Upper lobe of right lung (tissue), 1 donor: ENCODE measurements at regions not wholly inside any gene's neighbourhood (a gene's known extent, or its start where the extent isn't known, plus 50 kb on each side); places are given as distances from the start of the nearest gene placed in this dataset.
A peak's percentile ranks its signal among the peaks of the same experiment; 100 is the strongest.

Source experiments
- ATAC-seq: fragments of 200-7000 bp; cut with Tn5 transposase; one replicate; pipeline ENCODE4 v1.9.1; 2020; ENCODE audit warnings: mild to moderate bottlenecking, moderate library complexity
- DNase-seq: peaks from one replicate; pipeline ENCODE4 v3.0.0-alpha.2; 2020
- H3K27ac ChIP-seq: fragments of 200-600 bp; one replicate; pipeline ENCODE4 v1.8.0; 2022
- H3K27me3 ChIP-seq: fragments of 200-600 bp; one replicate; pipeline ENCODE4 v1.8.0; 2022; ENCODE audit warnings: mild to moderate bottlenecking
- H3K36me3 ChIP-seq: fragments of 200-600 bp; one replicate; pipeline ENCODE4 v1.8.0; 2022
- H3K4me1 ChIP-seq: fragments of 200-600 bp; one replicate; pipeline ENCODE4 v1.8.0; 2022
- H3K4me3 ChIP-seq: fragments of 200-600 bp; one replicate; pipeline ENCODE4 v1.8.0; 2022; ENCODE audit warnings: mild to moderate bottlenecking
- H3K9me3 ChIP-seq: fragments of 200-600 bp; one replicate; pipeline ENCODE4 v1.8.0; 2022
- CTCF ChIP-seq: fragments of 200-600 bp; IDR thresholded peaks from one replicate; pipeline ENCODE4 v1.8.0; 2022; ENCODE audit warnings: antibody characterized with exemption
- intact Hi-C: fragments of 100-400 bp; cut with DNase I; formaldehyde crosslinking; loops from one replicate; pipeline ENCODE4 v1.11.0; 2022
- donor health status: DM: no; HTN: yes; CAD: no; lungs with severe emphysema.

- H3K4me3 ChIP-seq, result no peak overlapping the region
- no peaks in the 10 kb centered on the region for H3K36me3 ChIP-seq
- no peak overlapping the region for H3K27ac ChIP-seq
- ATAC-seq, result no peak
- no peaks in the 10 kb centered on the region for H3K9me3 ChIP-seq
- TF ChIP-seq CTCF, result no peak
- H3K4me1 ChIP-seq, result no peaks in the 10 kb centered on the region
- H3K27me3 ChIP-seq, result no peaks in the 10 kb centered on the region
- DNase-seq, result no peak
- intact Hi-C loops, result no loop called here
Observed at GRCh38 chr20:40268321-40269075, 420.5 kb downstream of the MAFB start.

GRCh38 chr20:40265825-40266533 is 423.1 kb downstream of the MAFB start:
- intact Hi-C loops, result no loop called here
- ATAC-seq (peak; percentile 79), DNase-seq (no peak)
- Histone ChIP-seq H3K27me3 (no peaks in the 10 kb centered on the region), H3K4me1 (no peaks in the 10 kb centered on the region), H3K36me3 (no peaks in the 10 kb centered on the region), H3K4me3 (no peak overlapping the region), H3K27ac (no peak overlapping the region), H3K9me3 (no peaks in the 10 kb centered on the region)
- TF ChIP-seq CTCF, result peak; percentile 56

- ATAC-seq, result no peak
- intact Hi-C loops, result no loop called here
- no peaks in the 10 kb centered on the region for H3K9me3 ChIP-seq
- H3K4me1 ChIP-seq, result no peaks in the 10 kb centered on the region
- no peak for TF ChIP-seq CTCF
- no peak for DNase-seq
- H3K4me3 ChIP-seq, result no peak overlapping the region
- no peaks in the 10 kb centered on the region for H3K27me3 ChIP-seq
- H3K36me3 ChIP-seq, result no peaks in the 10 kb centered on the region
- no peak overlapping the region for H3K27ac ChIP-seq
Observed at GRCh38 chr20:40262219-40262618, 426.8 kb downstream of the MAFB start.

GRCh38 chr20:40258931-40259330 is 430.1 kb downstream of the MAFB start:
- Histone ChIP-seq H3K9me3 (no peaks in the 10 kb centered on the region), H3K27ac (no peak overlapping the region), H3K4me3 (no peak overlapping the region), H3K4me1 (no peaks in the 10 kb centered on the region), H3K27me3 (no peaks in the 10 kb centered on the region), H3K36me3 (no peaks in the 10 kb centered on the region)
- intact Hi-C loops, result no loop called here
- DNase-seq (no peak), ATAC-seq (no peak)
- TF ChIP-seq CTCF, result no peak

GRCh38 chr20:40257763-40258162 is 431.3 kb downstream of the MAFB start:
- H3K27me3 ChIP-seq, result no peaks in the 10 kb centered on the region
- ATAC-seq (no peak), DNase-seq (no peak)
- intact Hi-C loops, result no loop called here
- no peak overlapping the region for H3K4me3 ChIP-seq
- H3K36me3 ChIP-seq, result no peaks in the 10 kb centered on the region
- TF ChIP-seq CTCF, result no peak
- H3K27ac ChIP-seq, result no peak overlapping the region
- H3K4me1 ChIP-seq, result no peaks in the 10 kb centered on the region
- no peaks in the 10 kb centered on the region for H3K9me3 ChIP-seq
